DMS153 treated with DMSO at 0.1 percent for 48 hours (cell line): ENCODE measurements at regions not wholly inside any gene's neighbourhood (a gene's known extent, or its start where the extent isn't known, plus 50 kb on each side); places are given as distances from the start of the nearest gene placed in this dataset.

Source experiments
- DNase-seq: peaks from one replicate; lab custom pipeline; 2025; ENCODE audit not compliant: unreplicated experiment; lab: John Stamatoyannopoulos, UW

GRCh38 chr4:4749137-4749536 is 110.3 kb upstream of the MSX1 start:
- DNase-seq = no peak

- no peak for DNase-seq
Observed at GRCh38 chr4:4746444-4746843, 113.0 kb upstream of the MSX1 start.

GRCh38 chr4:4740071-4740470 is 119.4 kb upstream of the MSX1 start:
- DNase-seq = no peak

- DNase-seq = no peak
Observed at GRCh38 chr4:4735870-4736269, 123.6 kb upstream of the MSX1 start.

GRCh38 chr4:4735136-4735750 is 124.2 kb upstream of the MSX1 start:
- no peak for DNase-seq

GRCh38 chr4:4734425-4734824 is 125.0 kb upstream of the MSX1 start:
- DNase-seq = no peak

GRCh38 chr4:4733663-4734062 is 125.8 kb upstream of the MSX1 start:
- DNase-seq = no peak

- DNase-seq = no peak
Observed at GRCh38 chr4:4730249-4730648, 129.2 kb upstream of the MSX1 start.

- no peak for DNase-seq
Observed at GRCh38 chr4:4729206-4729605, 130.3 kb upstream of the MSX1 start.

GRCh38 chr4:4727536-4727935 is 131.9 kb upstream of the MSX1 start:
- DNase-seq = no peak

GRCh38 chr4:4726051-4726450 is 133.4 kb upstream of the MSX1 start:
- DNase-seq = no peak

GRCh38 chr4:4724321-4724720 is 135.1 kb upstream of the MSX1 start:
- DNase-seq = no peak

GRCh38 chr4:4721636-4722035 is 137.8 kb upstream of the MSX1 start:
- no peak for DNase-seq

GRCh38 chr4:4720646-4721045 is 138.8 kb upstream of the MSX1 start:
- no peak for DNase-seq

GRCh38 chr4:4719436-4719835 is 140.0 kb upstream of the MSX1 start:
- no peak for DNase-seq

- DNase-seq = no peak
Observed at GRCh38 chr4:4717692-4718091, 141.8 kb upstream of the MSX1 start.

GRCh38 chr4:4714331-4714730 is 145.1 kb upstream of the MSX1 start:
- DNase-seq = no peak

GRCh38 chr4:4712800-4713528 is 146.5 kb upstream of the MSX1 start:
- no peak for DNase-seq

GRCh38 chr4:4711902-4712301 is 147.6 kb upstream of the MSX1 start:
- no peak for DNase-seq

GRCh38 chr4:4709736-4710135 is 149.7 kb upstream of the MSX1 start:
- DNase-seq = no peak

GRCh38 chr4:4704267-4704666 is 155.2 kb upstream of the MSX1 start:
- DNase-seq = no peak

- DNase-seq = no peak
Observed at GRCh38 chr4:4697584-4697983, 155.7 kb upstream of the STX18 start.

- no peak for DNase-seq
Observed at GRCh38 chr4:4696530-4696929, 154.7 kb upstream of the STX18 start.
